ENCODE measurements at regions not wholly inside any gene's neighbourhood (a gene's known extent, or its start where the extent isn't known, plus 50 kb on each side); places are given as distances from the start of the nearest gene placed in this dataset.
"Not testable (repeated sequence)": the region's sequence is repeated elsewhere in the genome, so short reads cannot be mapped to it uniquely, and the experiment has no call there.

GRCh38 chr2:47689118-47689517, 93.8 kb upstream of the MSH6 start:
- not testable (repeated sequence) for DNase-seq

- peak; percentile 3 to 48 for DNase-seq
These were observed 94.4 kb upstream of the MSH6 start for GRCh38 chr2:47688561-47688960.

DNA sequence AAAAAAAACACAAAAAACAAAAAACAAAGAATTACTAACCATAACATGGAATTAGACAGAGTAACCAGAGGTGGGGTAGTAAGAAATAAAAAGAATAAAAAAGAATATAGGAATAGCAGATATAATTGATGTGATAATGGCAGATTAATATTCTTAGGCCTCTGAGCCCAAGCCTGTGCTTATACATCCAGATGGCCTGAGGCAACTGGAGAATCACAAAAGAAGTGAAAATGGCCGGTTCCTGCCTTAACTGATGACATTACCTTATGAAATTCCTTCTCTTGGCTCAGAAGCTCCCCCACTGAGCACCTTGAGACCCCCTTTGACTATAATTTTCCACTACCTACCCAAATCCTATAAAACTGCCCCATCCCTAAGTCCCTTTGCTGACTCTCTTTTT, 95.1 kb upstream of the MSH6 start:
- no peak for DNase-seq

- no peak for DNase-seq
These were observed 96.9 kb upstream of the MSH6 start for GRCh38 chr2:47686018-47686417.

DNA sequence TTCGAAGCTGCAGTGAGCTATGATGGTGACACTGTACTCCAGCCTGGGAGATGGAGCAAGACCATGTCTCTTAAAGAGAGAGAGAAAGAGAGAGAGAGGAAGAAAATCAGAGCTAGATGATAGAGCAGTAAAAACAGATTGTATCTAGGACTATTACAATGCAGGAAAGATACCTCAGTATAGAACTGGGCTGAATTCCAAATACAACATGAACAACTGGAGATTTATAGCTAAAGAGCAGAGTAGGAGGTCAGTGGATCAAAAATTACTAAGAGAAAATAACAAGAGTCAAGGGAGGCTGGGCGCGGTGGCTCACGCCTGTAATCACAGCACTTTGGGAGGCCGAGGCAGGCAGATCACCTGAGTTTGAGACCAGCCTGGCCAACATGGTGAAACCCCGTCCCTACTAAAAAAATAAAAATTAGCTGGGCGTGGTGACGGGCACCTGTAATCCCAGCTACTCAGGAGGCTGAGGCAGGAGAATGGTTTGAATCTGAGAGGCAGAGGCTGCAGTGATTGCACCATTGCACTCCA, 100.7 kb upstream of the MSH6 start:
- DNase-seq: no peak

- no peak for DNase-seq
These were observed 105.6 kb upstream of the KCNK12 start for GRCh38 chr2:47676261-47676926.

DNA sequence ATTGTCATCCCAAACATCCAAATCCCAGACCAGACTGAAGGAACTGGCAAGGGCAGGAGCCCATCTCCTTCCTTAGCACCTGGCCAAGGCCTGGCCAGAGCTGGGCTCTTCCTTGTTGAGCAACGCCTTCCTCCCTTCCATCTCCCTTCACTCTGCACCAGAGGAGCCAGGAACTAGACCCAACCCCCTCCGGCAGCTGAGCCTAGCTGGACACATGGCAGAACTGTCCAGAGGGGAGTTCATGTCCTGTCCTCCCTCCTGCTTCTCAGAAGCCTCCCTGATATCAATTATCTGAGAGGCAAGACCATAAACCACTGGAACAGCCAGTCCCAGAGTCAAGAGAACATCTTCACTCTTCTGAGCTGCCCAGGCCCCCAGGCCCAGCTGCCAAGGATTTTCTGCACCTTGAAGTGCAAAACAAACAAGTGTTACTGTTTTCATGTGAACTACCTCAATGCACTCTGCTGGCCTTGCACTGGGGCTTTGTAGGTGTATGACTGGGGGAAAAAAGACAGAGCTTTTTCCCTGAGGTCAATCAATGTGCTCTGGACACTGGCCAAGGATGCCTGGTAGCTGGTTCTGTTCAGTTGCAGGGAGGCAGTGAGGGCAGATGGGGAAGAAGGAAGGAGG, 104.5 kb upstream of the KCNK12 start:
- DNase-seq: no peak

- DNase-seq: no peak
These were observed 95.5 kb upstream of the KCNK12 start for GRCh38 chr2:47666332-47666731.

DNA sequence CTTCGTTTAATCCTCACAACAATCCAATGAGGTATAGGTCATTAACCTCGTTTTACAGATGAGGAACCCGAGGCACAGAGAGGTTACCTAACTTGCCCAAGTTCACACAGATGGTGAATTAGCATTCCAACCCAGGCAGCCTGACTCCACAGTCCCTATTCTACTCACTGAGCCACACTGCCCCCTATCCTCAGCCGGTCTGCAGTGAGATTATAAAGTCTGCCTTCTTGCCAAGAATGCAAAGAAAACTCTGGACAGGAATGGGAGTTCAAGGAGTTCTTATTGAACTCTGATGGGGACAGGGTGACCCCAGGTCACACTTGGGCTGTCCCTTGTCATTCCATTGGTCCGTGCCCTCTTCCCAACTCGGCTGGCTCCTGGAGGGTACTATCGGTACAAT, 94.0 kb upstream of the KCNK12 start:
- no peak for DNase-seq

DNA sequence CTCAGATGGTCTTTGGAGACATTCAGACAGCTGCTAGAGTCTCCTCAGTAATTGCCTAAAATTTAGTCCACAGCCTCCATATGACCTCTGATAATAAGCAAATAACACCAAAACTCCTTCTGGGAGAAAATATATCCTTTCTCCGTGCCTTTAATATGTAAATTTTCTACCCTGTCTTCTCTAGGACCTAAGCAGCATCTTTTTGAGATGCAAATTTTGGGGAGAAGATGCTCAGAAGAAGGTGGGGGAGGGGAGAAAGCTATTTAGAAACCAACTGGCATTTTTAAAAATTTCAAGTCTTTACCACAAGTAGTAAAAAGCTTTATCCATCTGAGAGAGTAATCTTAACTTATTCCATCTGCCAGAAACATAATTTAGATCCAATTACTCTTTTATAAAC, 91.8 kb upstream of the KCNK12 start:
- DNase-seq: no peak

DNA sequence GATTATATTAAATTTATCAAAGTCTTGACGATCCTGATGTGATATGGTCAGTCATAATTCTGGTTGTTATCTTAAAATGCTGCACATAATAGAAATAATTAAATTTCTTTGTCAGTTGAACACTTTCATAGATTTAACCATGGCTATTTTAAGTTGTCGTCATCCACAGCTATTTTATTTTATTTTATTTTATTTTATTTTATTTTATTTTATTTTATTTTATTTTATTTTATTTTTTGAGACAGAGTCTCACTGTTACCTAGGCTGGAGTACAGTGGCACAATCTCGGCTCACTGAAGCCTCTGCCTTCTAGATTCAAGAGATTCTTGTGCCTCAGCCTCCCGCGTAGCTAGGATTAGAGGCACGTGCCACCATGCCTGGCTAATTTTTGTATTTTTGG, 90.5 kb upstream of the KCNK12 start:
- DNase-seq: no peak

DNA sequence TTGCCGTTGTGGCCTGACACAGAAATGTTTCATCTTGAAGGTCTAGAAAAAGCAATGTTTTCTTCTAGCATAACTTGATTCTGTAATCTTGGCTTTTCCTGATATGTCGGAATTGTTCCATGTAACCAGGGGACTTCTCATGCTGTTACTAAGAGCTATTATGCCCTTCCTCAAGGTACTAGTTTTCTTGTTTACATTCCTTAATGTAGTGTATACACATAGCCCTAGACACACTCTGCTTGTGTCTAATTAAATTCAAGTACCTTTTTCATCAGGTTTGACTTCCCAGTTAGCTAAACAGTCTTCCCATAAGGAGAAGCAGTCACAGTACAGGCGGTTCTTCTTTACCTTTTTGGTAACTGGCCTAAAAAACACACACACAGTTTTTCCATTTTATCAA, 89.4 kb upstream of the KCNK12 start:
- DNase-seq: no peak

DNA sequence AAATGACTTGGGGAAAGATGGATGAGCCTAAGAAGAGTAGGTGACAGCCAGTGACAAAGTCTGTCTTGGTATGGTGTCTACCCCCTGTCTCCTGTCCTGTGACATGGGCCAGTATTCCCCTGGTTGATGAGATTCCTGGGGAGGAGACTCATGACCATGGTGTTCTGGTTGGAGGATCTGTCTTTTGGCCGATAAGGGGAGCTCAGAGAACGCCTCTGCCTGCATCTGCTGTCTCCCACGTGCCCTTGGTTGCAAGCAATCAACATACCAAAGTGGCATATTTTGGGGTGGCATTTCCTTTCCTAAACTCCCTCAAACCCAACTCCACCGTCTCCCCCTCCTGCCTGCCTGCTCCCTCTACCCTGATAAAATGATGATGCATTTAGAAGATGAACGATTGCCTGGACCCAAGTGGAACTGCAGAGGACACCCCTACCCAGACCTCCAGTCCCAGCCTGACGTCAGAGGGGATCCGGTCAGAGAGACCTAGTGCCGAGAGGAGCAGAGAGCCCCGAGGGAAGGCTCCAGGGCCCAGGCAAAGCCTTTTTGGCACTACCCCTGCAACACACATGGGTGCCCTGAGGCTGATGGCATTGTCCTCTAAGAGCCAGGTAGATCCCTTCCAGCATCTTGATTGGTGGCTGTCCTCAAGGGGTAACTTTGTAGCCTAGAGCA, 88.0 kb upstream of the KCNK12 start:
- DNase-seq: no peak

GRCh38 chr2:47657886-47658489, 87.2 kb upstream of the KCNK12 start:
- DNase-seq: no peak

DNA sequence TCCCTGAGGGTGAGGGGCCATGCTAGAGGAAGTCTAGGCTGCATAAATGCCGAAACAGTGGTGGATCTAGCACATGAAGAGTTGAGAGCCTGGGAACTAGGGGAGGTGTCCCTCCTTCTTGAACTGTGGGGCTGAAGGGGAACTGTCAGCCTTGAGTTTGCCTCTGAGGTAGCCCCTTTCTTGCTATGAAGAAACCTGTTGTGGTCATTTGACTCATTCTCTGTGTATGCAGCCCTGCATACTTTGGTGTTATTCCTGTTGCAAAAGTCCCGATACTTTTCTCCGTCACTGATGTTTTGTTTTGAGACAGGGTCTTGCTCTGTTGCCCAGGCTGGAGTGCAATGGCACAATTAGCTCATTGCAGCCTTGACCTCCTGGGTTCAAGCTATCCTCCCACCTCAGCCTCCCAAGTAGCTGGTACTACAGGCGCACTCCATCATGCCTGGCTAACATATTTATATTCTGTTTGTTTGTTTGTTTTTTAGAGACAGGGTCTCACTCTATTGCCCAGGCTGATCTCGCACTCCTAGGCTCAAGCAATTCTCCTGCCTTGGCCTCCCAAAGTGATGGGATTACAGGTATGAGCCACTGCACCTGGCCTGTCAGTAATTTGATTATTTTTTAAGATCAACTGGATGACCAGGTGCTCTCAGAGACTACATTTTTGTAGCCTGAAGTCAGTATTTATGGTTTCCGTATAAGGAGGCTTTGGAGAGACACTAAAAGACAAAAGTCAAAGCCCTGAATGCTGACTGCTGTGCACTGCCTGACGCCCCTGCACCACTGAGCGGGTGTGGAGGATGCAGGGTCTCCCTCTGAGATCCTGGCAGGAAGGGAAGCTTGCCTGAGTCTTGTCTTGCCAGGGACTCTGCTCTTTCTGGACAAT, 86.2 kb upstream of the KCNK12 start:
- no peak for DNase-seq

GRCh38 chr2:47655563-47655880, 84.7 kb upstream of the KCNK12 start:
- no peak for DNase-seq

- DNase-seq: no peak
These were observed 84.2 kb upstream of the KCNK12 start for GRCh38 chr2:47654790-47655562.

DNA sequence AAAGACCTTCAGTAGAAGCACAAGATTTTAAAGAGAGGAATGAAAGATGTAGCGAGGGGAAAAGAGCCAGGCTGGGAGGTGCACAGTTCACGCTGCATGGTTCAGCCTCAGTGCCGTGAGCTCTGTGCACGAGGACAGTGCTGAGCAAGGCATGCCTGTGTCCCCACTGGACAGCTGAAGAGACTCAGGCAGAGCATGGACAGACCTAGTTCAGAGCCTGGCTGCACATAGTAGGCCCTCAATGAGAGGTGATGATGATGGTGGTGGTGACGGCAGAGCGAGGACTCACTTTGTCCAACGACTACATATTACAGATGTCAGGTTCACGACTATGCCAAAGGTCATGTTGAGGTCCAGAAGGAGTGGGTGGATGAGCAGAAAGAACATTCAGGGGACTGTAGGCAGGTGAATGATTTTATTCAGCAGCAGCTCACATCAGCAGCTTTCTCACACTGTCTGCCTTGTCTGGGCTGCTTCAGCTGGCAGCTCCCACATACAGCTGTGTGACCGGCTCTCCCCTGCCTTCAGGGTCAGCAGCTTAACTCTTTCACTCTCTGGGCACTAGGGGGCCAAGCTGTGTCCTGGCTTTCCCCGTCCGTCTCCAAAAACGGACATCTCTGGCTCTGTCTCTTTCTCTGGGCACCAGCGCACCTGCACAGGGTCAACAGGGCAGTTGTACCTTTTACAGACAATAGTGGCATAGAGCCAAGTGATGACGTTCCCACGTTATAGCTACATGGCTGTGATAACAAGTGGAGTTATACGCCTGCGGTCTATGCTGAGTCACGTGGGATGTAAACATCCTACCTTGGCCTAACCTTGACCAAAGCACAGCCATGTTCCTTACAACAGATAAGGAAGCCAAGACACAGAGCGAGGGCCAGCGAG, 83.4 kb upstream of the KCNK12 start:
- no peak for DNase-seq

GRCh38 chr2:47653036-47653435, 82.3 kb upstream of the KCNK12 start:
- no peak for DNase-seq

GRCh38 chr2:47652061-47652690, 81.4 kb upstream of the KCNK12 start:
- no peak for DNase-seq

DNA sequence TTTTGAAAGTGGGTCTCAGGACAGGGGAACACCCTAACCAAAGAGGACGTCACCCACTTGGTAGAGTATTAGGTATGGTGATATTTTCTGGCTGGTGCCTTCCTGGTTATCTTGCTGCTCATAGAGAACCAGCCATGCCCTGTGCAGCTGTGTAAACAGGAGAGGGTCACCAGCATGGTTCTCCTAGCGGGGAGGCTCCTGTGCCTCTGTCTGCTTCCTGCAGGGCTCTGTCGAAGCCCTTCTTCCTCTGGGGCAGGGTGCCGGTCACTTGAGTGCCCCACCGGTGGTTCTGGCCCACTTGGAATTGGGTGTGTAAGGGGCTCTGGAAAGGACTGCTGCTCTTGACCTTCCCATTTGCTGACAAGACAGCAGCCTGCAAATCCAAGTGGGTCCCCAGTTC, 80.5 kb upstream of the KCNK12 start:
- DNase-seq: no peak
